OCI-LY1 (cell line): ENCODE measurements at regions not wholly inside any gene's neighbourhood (a gene's known extent, or its start where the extent isn't known, plus 50 kb on each side); places are given as distances from the start of the nearest gene placed in this dataset.

Experiments used
- EZH2 ChIP-seq: fragments of 200-600 bp; sonication (generic), shearing (Covaris generic); IDR thresholded peaks from 2 replicates; pipeline ENCODE4 v1.8.0; 2017; ENCODE audit warnings: borderline replicate concordance, mixed run types, mild to moderate bottlenecking, antibody characterized with exemption, low read length, moderate library complexity, mixed read lengths
- TF ChIP-seq, protein P1 (sequence below): fragments of 200-600 bp; sonication (generic), shearing (Covaris generic); IDR thresholded peaks from 2 replicates; pipeline ENCODE4 v1.5.1; 2017; ENCODE audit warnings: mild to moderate bottlenecking, antibody characterized with exemption, low read length, moderate library complexity, mixed read lengths

DNA sequence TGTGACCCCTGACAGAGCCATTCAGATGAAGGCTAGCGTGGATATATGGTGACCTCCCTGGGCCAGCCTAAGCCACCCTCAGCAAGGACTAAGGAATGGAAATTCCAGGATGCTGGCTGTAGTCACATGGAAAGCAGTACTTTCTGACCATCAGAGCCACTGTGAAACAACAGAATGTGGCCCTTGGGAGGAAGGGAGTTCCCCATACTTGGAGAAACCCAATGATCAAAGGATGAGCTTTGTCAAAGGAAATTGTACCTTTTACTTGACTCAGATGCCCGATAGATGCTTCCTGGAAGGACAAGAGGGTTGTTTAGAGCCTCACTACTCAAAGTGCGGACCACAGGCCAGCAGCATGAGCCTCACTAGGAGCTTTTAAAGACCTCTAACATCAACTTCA is 484.5 kb upstream of the PROK2 start:
- TF ChIP-seq, protein P1, sequence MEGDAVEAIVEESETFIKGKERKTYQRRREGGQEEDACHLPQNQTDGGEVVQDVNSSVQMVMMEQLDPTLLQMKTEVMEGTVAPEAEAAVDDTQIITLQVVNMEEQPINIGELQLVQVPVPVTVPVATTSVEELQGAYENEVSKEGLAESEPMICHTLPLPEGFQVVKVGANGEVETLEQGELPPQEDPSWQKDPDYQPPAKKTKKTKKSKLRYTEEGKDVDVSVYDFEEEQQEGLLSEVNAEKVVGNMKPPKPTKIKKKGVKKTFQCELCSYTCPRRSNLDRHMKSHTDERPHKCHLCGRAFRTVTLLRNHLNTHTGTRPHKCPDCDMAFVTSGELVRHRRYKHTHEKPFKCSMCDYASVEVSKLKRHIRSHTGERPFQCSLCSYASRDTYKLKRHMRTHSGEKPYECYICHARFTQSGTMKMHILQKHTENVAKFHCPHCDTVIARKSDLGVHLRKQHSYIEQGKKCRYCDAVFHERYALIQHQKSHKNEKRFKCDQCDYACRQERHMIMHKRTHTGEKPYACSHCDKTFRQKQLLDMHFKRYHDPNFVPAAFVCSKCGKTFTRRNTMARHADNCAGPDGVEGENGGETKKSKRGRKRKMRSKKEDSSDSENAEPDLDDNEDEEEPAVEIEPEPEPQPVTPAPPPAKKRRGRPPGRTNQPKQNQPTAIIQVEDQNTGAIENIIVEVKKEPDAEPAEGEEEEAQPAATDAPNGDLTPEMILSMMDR, result no peak
- TF ChIP-seq EZH2, result no peak
